A673 (cell line): ENCODE measurements at regions not wholly inside any gene's neighbourhood (a gene's known extent, or its start where the extent isn't known, plus 50 kb on each side); places are given as distances from the start of the nearest gene placed in this dataset.

ENCODE experiments used
- BruUV-seq: library from RNA; stranded (reverse); fragments of 400-500 nt; replicated peaks from 2 replicates; lab custom pipeline; 2021; lab: Mats Ljungman, UMichigan
- CTCF ChIA-PET: fragments of 300-600 bp; sonication (Branson Sonifier 250); formaldehyde crosslinking; loops from one replicate; lab custom pipeline; 2022; ENCODE audit warnings: antibody characterized with exemption; lab: Charles Lee
- POLR2A ChIA-PET: fragments of 300-600 bp; sonication (Branson Sonifier 250); formaldehyde crosslinking; loops from one replicate; lab custom pipeline; 2022; ENCODE audit warnings: antibody characterized with exemption; ENCODE audit not compliant: low non-redundant PET; lab: Charles Lee
- DNase-seq: peaks from one replicate; pipeline ENCODE4 v3.0.0-alpha.2; 2015; ENCODE audit warnings: low spot score
- H3K27ac ChIP-seq: fragments of 200-600 bp; sonication (generic); 2 replicates; pipeline ENCODE4 v1.5.1; 2016; ENCODE audit warnings: mixed run types, low read depth, mild to moderate bottlenecking, mixed read lengths, antibody characterized with exemption, low read length; ENCODE audit not compliant: poor library complexity, severe bottlenecking
- H3K27me3 ChIP-seq: fragments of 200-600 bp; sonication (generic); replicated peaks from 2 replicates; pipeline ENCODE4 v1.6.1; 2017; ENCODE audit warnings: mixed run types, low read depth, mild to moderate bottlenecking, mixed read lengths, antibody characterized with exemption, low read length; ENCODE audit not compliant: insufficient read depth, poor library complexity
- H3K36me3 ChIP-seq: fragments of 200-600 bp; sonication (generic); 2 replicates; pipeline ENCODE4 v1.6.1; 2016; ENCODE audit warnings: mixed run types, mild to moderate bottlenecking, mixed read lengths, antibody characterized with exemption, low read length; ENCODE audit not compliant: insufficient read depth, poor library complexity, severe bottlenecking
- H3K4me1 ChIP-seq: fragments of 200-600 bp; sonication (generic); 2 replicates; pipeline ENCODE4 v1.6.1; 2017; ENCODE audit warnings: mixed run types, mild to moderate bottlenecking, mixed read lengths, antibody characterized with exemption, low read length; ENCODE audit not compliant: insufficient read depth, poor library complexity, severe bottlenecking
- H3K4me3 ChIP-seq: fragments of 200-600 bp; sonication (generic); 2 replicates; pipeline ENCODE4 v1.5.1; 2016; ENCODE audit warnings: low read depth, mixed run types, mild to moderate bottlenecking, mixed read lengths, low read length; ENCODE audit not compliant: poor library complexity, severe bottlenecking
- H3K9me3 ChIP-seq: fragments of 200-600 bp; sonication (generic); 2 replicates; pipeline ENCODE4 v1.6.1; 2016; ENCODE audit warnings: mixed run types, low read depth, mild to moderate bottlenecking, mixed read lengths, antibody characterized with exemption, low read length; ENCODE audit not compliant: poor library complexity, severe bottlenecking
- EZH2 ChIP-seq: fragments of 200-600 bp; sonication (generic); IDR thresholded peaks from 2 replicates; pipeline ENCODE4 v1.6.1; 2017; ENCODE audit warnings: borderline replicate concordance, low read depth, mild to moderate bottlenecking, mixed read lengths, antibody characterized with exemption, low read length; ENCODE audit not compliant: poor library complexity, severe bottlenecking
- intact Hi-C: fragments of 100-400 bp; cut with micrococcal nuclease; formaldehyde crosslinking; loops from one replicate; pipeline ENCODE4 v1.10.0; 2022; ENCODE audit not compliant: unreplicated experiment
- TF ChIP-seq, protein P1 (sequence below): fragments of 300-800, 200-600 bp; sonication (generic); conservative IDR thresholded peaks from 2 replicates; pipeline ENCODE4 v1.5.1; 2017; ENCODE audit warnings: low read depth, mild to moderate bottlenecking, antibody characterized with exemption, low read length, moderate library complexity, mixed read lengths

DNA sequence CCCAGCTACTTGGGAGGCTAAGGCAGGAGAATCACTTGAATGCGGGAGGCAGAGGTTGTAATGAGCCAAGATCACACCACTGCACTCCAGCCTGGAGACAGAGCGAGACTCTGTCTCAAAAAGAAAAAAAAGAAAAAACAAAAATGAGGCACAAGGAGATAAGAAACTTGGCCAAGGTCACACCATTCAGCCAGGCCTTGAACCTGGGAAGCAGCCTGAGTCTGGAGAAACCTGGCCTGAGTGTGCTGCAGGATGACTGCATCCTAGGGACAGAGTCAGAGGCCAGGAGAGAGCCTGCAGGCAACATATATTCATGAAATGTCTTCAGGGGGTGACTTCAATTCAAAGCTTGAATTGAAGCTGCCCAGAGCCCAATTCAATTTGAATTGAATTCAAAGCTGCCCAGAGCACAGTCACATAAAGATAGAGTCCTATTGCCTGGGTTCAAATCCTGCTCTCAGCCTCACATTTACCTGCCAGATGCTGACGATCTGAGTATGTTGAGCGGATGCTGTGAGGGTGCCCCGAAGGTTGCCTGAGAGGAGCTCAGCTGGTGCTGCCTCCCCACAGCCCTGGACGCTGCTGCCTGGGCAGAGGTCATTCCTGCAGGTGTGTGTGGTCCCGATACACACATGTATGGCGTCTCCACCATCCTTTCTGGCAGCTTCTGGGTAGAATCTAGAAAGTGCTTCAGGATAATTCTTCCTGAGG, 307.7 kb downstream of the AJAP1 start:
- BruUV-seq = no TSS peak
- Histone ChIP-seq H3K36me3 (no peaks in the 10 kb centered on the region), H3K27me3 (no peaks in the 10 kb centered on the region), H3K9me3 (peaks cover 7% of the 10 kb centered on the region), H3K4me3 (no peak overlapping the region), H3K4me1 (no peaks in the 10 kb centered on the region), H3K27ac (no peak overlapping the region)
- DNase-seq = no peak
- TF ChIP-seq EZH2 = no peak
- TF ChIP-seq, protein P1, sequence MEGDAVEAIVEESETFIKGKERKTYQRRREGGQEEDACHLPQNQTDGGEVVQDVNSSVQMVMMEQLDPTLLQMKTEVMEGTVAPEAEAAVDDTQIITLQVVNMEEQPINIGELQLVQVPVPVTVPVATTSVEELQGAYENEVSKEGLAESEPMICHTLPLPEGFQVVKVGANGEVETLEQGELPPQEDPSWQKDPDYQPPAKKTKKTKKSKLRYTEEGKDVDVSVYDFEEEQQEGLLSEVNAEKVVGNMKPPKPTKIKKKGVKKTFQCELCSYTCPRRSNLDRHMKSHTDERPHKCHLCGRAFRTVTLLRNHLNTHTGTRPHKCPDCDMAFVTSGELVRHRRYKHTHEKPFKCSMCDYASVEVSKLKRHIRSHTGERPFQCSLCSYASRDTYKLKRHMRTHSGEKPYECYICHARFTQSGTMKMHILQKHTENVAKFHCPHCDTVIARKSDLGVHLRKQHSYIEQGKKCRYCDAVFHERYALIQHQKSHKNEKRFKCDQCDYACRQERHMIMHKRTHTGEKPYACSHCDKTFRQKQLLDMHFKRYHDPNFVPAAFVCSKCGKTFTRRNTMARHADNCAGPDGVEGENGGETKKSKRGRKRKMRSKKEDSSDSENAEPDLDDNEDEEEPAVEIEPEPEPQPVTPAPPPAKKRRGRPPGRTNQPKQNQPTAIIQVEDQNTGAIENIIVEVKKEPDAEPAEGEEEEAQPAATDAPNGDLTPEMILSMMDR = no peak
- intact Hi-C loops = no loop called here
- CTCF ChIA-PET = no interaction called here
- POLR2A ChIA-PET = no interaction called here

DNA sequence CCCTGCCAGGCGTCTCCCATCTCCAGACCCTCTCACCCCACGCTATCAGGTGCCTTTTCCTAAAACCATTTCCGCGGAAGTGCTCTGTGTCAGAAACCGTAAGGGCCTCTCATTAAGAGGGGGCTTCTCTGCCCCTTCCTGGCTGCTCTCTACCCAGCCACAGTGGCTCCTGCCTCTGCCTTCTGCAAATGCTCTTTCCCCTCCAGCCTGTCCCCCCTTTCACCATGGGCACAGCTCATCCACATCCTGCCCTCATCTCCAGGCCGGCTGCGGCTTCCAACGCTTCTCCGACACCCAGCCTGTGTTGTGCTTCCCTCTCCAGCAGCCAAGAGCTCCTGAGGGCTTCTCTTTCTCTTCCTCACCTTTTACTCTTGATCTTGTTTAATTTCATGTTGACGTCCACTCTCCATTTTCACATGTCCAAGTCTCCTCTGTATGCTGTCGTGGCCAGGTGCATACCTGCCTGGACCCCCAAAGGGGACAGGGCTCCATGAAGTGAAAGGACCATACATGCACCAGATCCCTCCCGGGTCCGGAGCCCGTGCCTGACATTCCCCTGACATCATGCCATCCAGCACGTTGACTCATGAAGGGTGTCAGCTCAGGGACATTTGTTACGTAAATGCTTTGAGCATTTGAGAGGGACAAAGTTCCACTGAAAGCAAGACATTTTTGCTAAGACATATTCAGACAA, 306.5 kb downstream of the AJAP1 start:
- Histone ChIP-seq H3K4me3 (no peak overlapping the region), H3K9me3 (peaks cover 7% of the 10 kb centered on the region)

DNA sequence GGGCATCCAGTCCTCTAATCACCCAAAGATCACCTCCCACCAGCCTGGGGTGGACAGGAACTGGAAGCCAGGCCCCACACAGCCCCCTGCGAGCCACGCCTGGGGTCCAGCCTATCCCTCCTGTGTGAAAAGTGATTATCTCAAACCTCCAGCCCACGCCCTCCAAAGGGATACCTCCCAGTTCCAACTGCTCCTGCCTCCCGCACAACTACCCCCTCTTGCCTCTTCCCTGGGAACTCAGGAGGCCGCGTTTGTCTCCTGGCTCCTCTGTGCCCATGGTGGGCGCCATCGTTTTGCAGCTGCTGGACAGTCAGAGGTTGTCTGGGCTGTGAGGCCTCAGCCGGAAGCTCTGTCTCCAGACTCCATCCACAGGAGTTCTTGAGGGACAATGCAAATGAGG, 305.9 kb downstream of the AJAP1 start:
- intact Hi-C loops = no loop called here
- DNase-seq = no peak
- BruUV-seq = no TSS peak
- Histone ChIP-seq H3K27ac (no peak overlapping the region), H3K4me1 (no peaks in the 10 kb centered on the region), H3K36me3 (no peaks in the 10 kb centered on the region), H3K27me3 (no peaks in the 10 kb centered on the region), H3K4me3 (no peak overlapping the region), H3K9me3 (peaks cover 12% of the 10 kb centered on the region)
- CTCF ChIA-PET = no interaction called here
- POLR2A ChIA-PET = no interaction called here
- TF ChIP-seq EZH2 = no peak
- TF ChIP-seq, protein P1 = no peak

More for the DNA sequence above, 306.5 kb downstream of the AJAP1 start:
- no peak for DNase-seq
- ChIA-PET POLR2A (no interaction called here), CTCF (no interaction called here)
- no peak for TF ChIP-seq EZH2
- TF ChIP-seq, protein P1 = no peak
- Histone ChIP-seq H3K4me1 (no peaks in the 10 kb centered on the region), H3K36me3 (no peaks in the 10 kb centered on the region), H3K27me3 (no peaks in the 10 kb centered on the region), H3K27ac (no peak overlapping the region)
- BruUV-seq = no TSS peak
- intact Hi-C loops = no loop called here
